HL-60 (cell line): ENCODE measurements at regions not wholly inside any gene's neighbourhood (a gene's known extent, or its start where the extent isn't known, plus 50 kb on each side); places are given as distances from the start of the nearest gene placed in this dataset.

Experiments used
- POLR2AphosphoS5 ChIP-seq: IDR thresholded peaks from 2 replicates; pipeline ENCODE4 v1.6.1; 2012; ENCODE audit warnings: low read depth
- TF ChIP-seq, protein P1 (sequence below): IDR thresholded peaks from one replicate; pipeline ENCODE4 v1.5.1; 2011; ENCODE audit warnings: low read length, control low read depth, inconsistent platforms; ENCODE audit not compliant: insufficient read depth

DNA sequence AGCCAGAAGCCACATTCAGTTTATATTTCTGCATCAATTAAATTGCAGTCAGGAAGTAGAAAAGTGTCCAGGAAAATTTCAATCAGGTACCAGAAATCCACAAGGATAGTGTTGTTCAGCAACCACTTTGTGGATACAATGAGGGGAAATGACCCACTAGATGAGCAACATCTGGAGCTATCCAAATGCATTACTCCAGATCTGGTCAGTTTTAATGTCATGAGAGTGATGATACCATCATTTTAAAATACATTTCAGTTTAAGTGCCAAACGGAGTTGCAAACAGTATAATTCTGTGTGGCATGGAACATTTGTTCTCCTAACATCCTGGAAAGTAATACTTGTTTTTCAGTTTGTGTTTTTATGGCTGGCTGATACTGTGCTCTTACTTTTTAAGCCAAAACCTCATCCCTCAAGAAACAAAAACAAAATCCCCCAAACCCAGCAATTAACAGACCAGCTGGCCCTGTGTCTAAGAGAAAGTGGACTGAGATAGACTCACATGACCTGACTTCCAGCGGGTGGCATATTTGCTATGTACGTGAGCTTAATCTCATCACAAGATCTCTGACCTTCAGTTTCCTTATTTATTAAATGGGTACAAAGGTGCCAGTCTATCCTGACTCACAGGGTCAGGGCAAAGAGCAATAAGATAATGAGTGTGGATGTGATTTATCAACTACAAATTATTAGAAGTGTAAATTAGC is 58.8 kb upstream of the CNKSR3 start:
- TF ChIP-seq, protein P1, sequence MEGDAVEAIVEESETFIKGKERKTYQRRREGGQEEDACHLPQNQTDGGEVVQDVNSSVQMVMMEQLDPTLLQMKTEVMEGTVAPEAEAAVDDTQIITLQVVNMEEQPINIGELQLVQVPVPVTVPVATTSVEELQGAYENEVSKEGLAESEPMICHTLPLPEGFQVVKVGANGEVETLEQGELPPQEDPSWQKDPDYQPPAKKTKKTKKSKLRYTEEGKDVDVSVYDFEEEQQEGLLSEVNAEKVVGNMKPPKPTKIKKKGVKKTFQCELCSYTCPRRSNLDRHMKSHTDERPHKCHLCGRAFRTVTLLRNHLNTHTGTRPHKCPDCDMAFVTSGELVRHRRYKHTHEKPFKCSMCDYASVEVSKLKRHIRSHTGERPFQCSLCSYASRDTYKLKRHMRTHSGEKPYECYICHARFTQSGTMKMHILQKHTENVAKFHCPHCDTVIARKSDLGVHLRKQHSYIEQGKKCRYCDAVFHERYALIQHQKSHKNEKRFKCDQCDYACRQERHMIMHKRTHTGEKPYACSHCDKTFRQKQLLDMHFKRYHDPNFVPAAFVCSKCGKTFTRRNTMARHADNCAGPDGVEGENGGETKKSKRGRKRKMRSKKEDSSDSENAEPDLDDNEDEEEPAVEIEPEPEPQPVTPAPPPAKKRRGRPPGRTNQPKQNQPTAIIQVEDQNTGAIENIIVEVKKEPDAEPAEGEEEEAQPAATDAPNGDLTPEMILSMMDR, result no peak
- TF ChIP-seq POLR2AphosphoS5, result no peak
